Activated T-helper 2 cell treated with anti-CD3 and anti-CD28 coated beads, Interferon-gamma antibody, Interleukin-2, Interleukin-4, amounts not matched to agents 10 μg/mL and 5 μg/mL and 100 μg/mL, durations not matched to agents 14 hours and 24 hours and 36 hours (primary cell): ENCODE measurements at regions not wholly inside any gene's neighbourhood (a gene's known extent, or its start where the extent isn't known, plus 50 kb on each side); places are given as distances from the start of the nearest gene placed in this dataset.

ENCODE experiments used
- DNase-seq: peaks from one replicate; pipeline ENCODE4 v3.0.0; 2021; ENCODE audit warnings: low spot score
- H3K27ac Mint-ChIP-seq: one replicate; pipeline ENCODE4 v1.8.0; 2021; ENCODE audit warnings: mixed read lengths
- H3K27me3 Mint-ChIP-seq: one replicate; pipeline ENCODE4 v1.8.0; 2021; ENCODE audit warnings: low read depth, mixed read lengths
- H3K36me3 Mint-ChIP-seq: one replicate; pipeline ENCODE4 v1.8.0; 2021; ENCODE audit warnings: low read depth, mixed read lengths
- H3K4me1 Mint-ChIP-seq: one replicate; pipeline ENCODE4 v1.8.0; 2021; ENCODE audit warnings: low read depth, mixed read lengths
- H3K4me3 Mint-ChIP-seq: one replicate; pipeline ENCODE4 v1.8.0; 2021; ENCODE audit warnings: low read depth, mild to moderate bottlenecking, moderate library complexity, mixed read lengths
- H3K9me3 Mint-ChIP-seq: one replicate; pipeline ENCODE4 v1.8.0; 2021; ENCODE audit warnings: mixed read lengths
- intact Hi-C: fragments of 100-400 bp; cut with micrococcal nuclease; formaldehyde crosslinking; loops from one replicate; pipeline ENCODE4 v1.15.1; 2023

DNA sequence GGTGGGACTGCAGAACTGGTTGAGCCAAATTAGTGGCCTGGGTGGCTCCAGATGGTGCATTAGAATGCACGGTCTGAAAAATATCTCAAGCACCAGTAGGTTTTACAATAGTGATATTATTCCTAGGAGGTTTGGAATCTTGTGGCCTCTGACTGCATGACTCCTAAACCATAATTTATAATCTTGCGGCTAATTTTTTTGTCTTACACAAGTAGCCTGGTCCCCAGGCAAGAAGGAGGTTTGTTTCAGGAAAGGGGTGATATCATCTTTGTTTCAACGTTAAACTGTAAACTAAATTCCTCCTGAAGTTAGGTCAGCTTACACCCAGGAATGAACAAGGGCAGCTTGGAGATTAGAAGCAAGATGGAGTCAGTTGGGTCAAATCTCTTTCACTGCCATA lies 98.9 kb upstream of the ARL4C start:
- Mint-ChIP-seq H3K27me3 (no peaks in the 10 kb centered on the region), H3K4me3 (no peak overlapping the region), H3K27ac (no peak overlapping the region), H3K4me1 (no peaks in the 10 kb centered on the region), H3K9me3 (no peaks in the 10 kb centered on the region), H3K36me3 (no peaks in the 10 kb centered on the region)
- intact Hi-C loops = no loop called here
- no peak for DNase-seq

GRCh38 chr2:234594715-234595114 lies 97.8 kb upstream of the ARL4C start:
- no peaks in the 10 kb centered on the region for H3K27me3 Mint-ChIP-seq
- DNase-seq = no peak
- H3K27ac Mint-ChIP-seq = no peak overlapping the region
- H3K4me3 Mint-ChIP-seq = no peak overlapping the region
- H3K36me3 Mint-ChIP-seq = no peaks in the 10 kb centered on the region
- H3K4me1 Mint-ChIP-seq = no peaks in the 10 kb centered on the region
- intact Hi-C loops = no loop called here
- no peaks in the 10 kb centered on the region for H3K9me3 Mint-ChIP-seq

DNA sequence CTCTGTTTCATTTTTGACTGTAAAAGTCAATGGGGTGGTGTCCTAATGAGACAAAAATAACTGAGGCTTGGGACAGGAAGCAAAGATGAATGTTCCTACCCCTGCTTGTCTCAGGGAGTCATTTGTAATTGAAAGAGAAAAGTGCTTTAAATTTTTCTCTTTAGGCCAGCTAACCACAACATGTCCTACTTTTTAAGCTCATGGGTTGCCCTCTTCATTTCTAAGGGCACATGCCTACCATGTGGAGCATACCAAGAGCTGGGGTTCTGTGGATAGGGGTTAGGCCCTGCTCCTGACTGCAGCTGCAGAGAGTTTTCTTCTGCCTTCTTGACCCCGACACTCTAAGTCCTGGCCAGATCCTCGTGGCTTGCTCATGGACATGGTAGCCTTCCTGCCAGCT lies 96.8 kb upstream of the ARL4C start:
- intact Hi-C loops = no loop called here
- no peaks in the 10 kb centered on the region for H3K27me3 Mint-ChIP-seq
- H3K36me3 Mint-ChIP-seq = no peaks in the 10 kb centered on the region
- H3K4me1 Mint-ChIP-seq = no peaks in the 10 kb centered on the region
- no peak for DNase-seq
- H3K9me3 Mint-ChIP-seq = no peaks in the 10 kb centered on the region
- no peak overlapping the region for H3K4me3 Mint-ChIP-seq
- no peak overlapping the region for H3K27ac Mint-ChIP-seq

GRCh38 chr2:234592541-234592940 lies 95.7 kb upstream of the ARL4C start:
- H3K27ac Mint-ChIP-seq = no peak overlapping the region
- no peaks in the 10 kb centered on the region for H3K9me3 Mint-ChIP-seq
- no peaks in the 10 kb centered on the region for H3K4me1 Mint-ChIP-seq
- no peak overlapping the region for H3K4me3 Mint-ChIP-seq
- H3K27me3 Mint-ChIP-seq = no peaks in the 10 kb centered on the region
- DNase-seq = no peak
- no peaks in the 10 kb centered on the region for H3K36me3 Mint-ChIP-seq
- intact Hi-C loops = no loop called here

- intact Hi-C loops = no loop called here
- no peak for DNase-seq
- H3K4me1 Mint-ChIP-seq = no peaks in the 10 kb centered on the region
- no peak overlapping the region for H3K4me3 Mint-ChIP-seq
- no peaks in the 10 kb centered on the region for H3K9me3 Mint-ChIP-seq
- H3K27me3 Mint-ChIP-seq = no peaks in the 10 kb centered on the region
- no peaks in the 10 kb centered on the region for H3K36me3 Mint-ChIP-seq
- H3K27ac Mint-ChIP-seq = no peak overlapping the region
Observed at GRCh38 chr2:234590076-234590475, 93.2 kb upstream of the ARL4C start.

GRCh38 chr2:234588054-234588430 lies 91.2 kb upstream of the ARL4C start:
- intact Hi-C loops = no loop called here
- no peak for DNase-seq
- no peak overlapping the region for H3K4me3 Mint-ChIP-seq
- H3K27me3 Mint-ChIP-seq = no peaks in the 10 kb centered on the region
- H3K9me3 Mint-ChIP-seq = no peaks in the 10 kb centered on the region
- H3K4me1 Mint-ChIP-seq = no peaks in the 10 kb centered on the region
- no peaks in the 10 kb centered on the region for H3K36me3 Mint-ChIP-seq
- no peak overlapping the region for H3K27ac Mint-ChIP-seq

DNA sequence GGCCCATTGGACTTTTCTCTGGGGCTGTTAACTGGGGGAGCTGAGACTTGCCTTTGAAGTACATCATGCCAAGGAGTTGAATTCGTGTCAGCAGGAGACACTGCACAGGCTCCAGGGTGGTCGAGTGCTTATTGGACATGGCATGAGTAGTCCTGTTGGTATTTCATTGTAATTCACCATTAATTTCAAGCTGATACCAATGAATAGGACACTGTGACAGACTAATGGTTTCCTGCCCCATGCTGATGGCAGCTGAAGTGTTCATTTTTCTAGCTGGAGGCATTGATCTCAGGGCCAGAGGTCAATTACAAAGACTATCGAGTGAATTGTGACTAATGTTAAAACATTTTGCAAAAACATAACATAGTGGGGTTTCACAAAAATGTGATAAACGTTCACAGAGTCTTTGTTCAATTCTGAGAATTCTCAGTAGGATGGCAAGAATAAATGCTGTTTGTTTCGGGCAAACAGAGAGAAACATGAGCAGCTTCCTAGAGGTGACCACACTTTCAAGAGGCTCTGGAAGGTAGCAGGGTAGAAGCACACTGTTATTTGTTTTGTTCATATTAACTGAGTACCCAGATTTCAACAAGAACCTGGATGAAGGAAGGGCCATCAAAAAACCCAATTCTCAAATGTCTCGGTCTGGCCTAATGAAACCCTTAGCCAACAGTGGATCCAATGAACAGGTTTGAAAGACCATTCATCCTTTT lies 90.6 kb upstream of the ARL4C start:
- H3K27me3 Mint-ChIP-seq = no peaks in the 10 kb centered on the region
- DNase-seq = no peak
- intact Hi-C loops = no loop called here
- no peaks in the 10 kb centered on the region for H3K9me3 Mint-ChIP-seq
- H3K36me3 Mint-ChIP-seq = no peaks in the 10 kb centered on the region
- no peaks in the 10 kb centered on the region for H3K4me1 Mint-ChIP-seq
- H3K4me3 Mint-ChIP-seq = no peak overlapping the region
- no peak overlapping the region for H3K27ac Mint-ChIP-seq

DNA sequence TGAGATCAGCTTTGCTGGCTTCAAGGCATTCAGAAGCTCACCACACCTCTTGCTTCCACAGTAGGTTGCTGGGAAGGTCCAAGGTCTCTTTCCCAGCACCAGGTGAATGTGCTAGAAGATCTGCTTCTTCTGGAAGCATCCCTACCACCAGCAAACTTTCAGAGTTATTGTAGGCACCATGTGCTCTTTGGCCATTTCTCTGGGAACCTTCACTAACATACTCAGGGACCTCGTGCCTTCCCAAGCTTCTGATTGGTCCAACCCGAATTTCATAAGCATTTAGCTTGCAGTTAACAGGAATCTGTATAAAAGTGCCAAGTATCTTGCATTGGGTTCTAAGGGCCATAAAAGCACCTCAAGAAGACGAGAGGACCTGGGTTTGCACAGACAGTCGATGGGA lies 86.5 kb upstream of the ARL4C start:
- H3K27ac Mint-ChIP-seq = no peak overlapping the region
- intact Hi-C loops = no loop called here
- no peak for DNase-seq
- H3K27me3 Mint-ChIP-seq = no peaks in the 10 kb centered on the region
- no peak overlapping the region for H3K4me3 Mint-ChIP-seq
- no peaks in the 10 kb centered on the region for H3K9me3 Mint-ChIP-seq
- no peaks in the 10 kb centered on the region for H3K36me3 Mint-ChIP-seq
- no peaks in the 10 kb centered on the region for H3K4me1 Mint-ChIP-seq

DNA sequence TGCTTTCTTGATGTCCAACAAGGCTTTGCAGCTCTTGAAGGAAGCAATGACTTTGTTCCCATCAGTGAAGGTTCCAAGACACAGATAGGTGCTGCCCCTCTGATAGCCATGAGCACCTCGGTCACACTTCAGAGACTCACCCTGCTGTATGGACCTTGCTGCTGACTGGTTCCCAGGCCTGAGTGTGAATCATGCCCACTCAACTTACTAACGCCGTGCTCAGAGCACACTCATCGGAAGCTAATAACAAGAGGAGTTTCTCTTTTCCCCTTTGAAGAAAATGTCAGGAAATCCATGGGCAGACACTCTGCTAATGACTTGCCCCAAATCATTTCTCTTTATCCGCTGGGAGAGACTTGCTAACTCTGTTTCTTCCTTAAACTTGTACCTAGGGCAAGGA lies 83.8 kb upstream of the ARL4C start:
- no peaks in the 10 kb centered on the region for H3K27me3 Mint-ChIP-seq
- no peaks in the 10 kb centered on the region for H3K4me1 Mint-ChIP-seq
- H3K27ac Mint-ChIP-seq = no peak overlapping the region
- intact Hi-C loops = no loop called here
- no peaks in the 10 kb centered on the region for H3K9me3 Mint-ChIP-seq
- no peak for DNase-seq
- no peaks in the 10 kb centered on the region for H3K36me3 Mint-ChIP-seq
- H3K4me3 Mint-ChIP-seq = no peak overlapping the region

DNA sequence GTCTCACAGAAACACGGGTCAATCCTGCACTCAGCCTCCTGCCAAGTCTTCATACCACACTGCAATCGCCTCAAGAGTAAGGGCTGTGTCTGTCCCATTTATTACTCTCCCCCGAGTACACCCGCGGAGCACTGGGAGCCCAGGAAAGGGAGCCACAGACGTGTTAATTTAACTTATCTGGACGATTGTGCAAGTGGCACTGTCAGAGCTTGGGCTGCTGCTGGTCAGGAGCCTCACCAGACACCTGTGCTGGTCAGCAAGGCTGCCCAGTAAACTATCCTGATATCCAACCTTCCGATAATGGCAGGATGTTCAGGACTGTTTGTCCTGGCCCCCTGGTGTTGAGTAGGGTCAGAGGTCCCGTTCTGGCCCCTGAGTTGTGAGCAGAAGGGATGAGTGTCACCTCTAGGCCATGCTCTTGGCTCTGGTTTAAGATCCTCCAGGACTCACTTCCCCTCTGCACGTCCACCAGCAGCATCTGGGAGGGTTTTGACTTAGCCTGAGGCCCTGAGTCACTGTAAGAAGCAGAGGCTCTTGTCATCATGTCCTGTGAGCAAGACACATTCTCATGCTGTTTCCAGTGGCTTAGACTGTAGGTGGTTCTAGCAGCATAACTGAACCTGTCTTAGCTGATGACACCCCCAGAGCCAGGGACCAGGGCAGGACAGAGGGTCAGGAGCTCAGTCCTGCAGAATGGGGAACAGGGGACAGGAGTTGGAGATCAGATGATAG lies 82.5 kb upstream of the ARL4C start:
- intact Hi-C loops = no loop called here
- H3K27ac Mint-ChIP-seq = no peak overlapping the region
- no peaks in the 10 kb centered on the region for H3K36me3 Mint-ChIP-seq

GRCh38 chr2:234578389-234578788 lies 81.5 kb upstream of the ARL4C start:
- no peaks in the 10 kb centered on the region for H3K36me3 Mint-ChIP-seq
- H3K4me3 Mint-ChIP-seq = no peak overlapping the region
- DNase-seq = no peak
- no peaks in the 10 kb centered on the region for H3K4me1 Mint-ChIP-seq
- no peak overlapping the region for H3K27ac Mint-ChIP-seq
- H3K9me3 Mint-ChIP-seq = no peaks in the 10 kb centered on the region
- peaks cover 6% of the 10 kb centered on the region for H3K27me3 Mint-ChIP-seq
- intact Hi-C loops = no loop called here

More for the DNA sequence above, 82.5 kb upstream of the ARL4C start:
- Mint-ChIP-seq H3K4me1 (no peaks in the 10 kb centered on the region), H3K27me3 (peaks cover 3% of the 10 kb centered on the region), H3K9me3 (no peaks in the 10 kb centered on the region), H3K4me3 (no peak overlapping the region)
- DNase-seq = no peak

- H3K4me1 Mint-ChIP-seq = no peaks in the 10 kb centered on the region
- no peak overlapping the region for H3K27ac Mint-ChIP-seq
- H3K9me3 Mint-ChIP-seq = no peaks in the 10 kb centered on the region
- no peaks in the 10 kb centered on the region for H3K36me3 Mint-ChIP-seq
- DNase-seq = no peak
- intact Hi-C loops = no loop called here
- peaks cover 9% of the 10 kb centered on the region for H3K27me3 Mint-ChIP-seq
- no peak overlapping the region for H3K4me3 Mint-ChIP-seq
Observed at GRCh38 chr2:234577191-234577590, 80.3 kb upstream of the ARL4C start.

DNA sequence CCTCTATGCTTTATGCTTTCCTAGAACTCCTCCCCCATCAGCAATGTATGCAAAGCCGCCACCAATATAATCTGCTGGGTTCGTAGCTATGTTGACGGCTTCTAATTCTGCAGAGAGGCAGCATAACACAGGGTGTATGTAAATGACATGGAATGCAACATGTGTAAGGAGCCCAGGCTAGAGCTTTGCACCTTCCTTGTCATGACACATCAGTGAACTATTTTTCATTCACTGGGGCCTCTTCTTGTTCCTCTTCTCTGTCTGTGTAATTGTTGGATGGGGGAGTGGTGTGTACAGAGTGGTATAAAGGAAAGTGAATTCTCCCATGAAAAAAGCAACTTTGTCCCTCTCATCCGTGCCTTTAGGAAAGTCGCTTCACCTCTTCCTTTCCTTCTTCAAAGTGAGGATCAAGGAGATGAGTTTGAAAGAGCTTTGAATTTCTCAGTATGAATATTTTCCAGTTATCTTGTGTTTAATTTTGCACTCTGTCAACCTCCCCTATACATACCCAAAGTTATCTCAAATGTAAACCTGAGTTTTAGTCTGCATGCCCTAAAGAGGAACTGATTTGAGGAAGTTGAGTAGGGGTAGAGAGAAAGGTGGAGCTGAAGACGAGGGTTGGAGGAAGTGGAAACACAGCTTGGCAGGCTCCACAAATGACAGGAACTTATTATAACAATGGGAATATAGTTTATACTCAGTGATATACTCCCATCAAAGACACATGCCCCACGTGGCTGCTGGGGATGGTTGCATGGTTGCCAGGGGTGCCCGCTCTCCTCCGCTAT lies 74.9 kb upstream of the ARL4C start:
- intact Hi-C loops = no loop called here
- no peak for DNase-seq
- H3K36me3 Mint-ChIP-seq = no peaks in the 10 kb centered on the region
- H3K9me3 Mint-ChIP-seq = no peaks in the 10 kb centered on the region
- H3K27me3 Mint-ChIP-seq = peaks cover 17% of the 10 kb centered on the region
- no peaks in the 10 kb centered on the region for H3K4me1 Mint-ChIP-seq
- H3K27ac Mint-ChIP-seq = no peak overlapping the region
- H3K4me3 Mint-ChIP-seq = no peak overlapping the region
